Upper lobe of right lung (tissue), 1 donor: ENCODE measurements at regions not wholly inside any gene's neighbourhood (a gene's known extent, or its start where the extent isn't known, plus 50 kb on each side); places are given as distances from the start of the nearest gene placed in this dataset.

Experiments
- ATAC-seq: fragments of 200-7000 bp; cut with Tn5 transposase; one replicate; pipeline ENCODE4 v1.9.1; 2020; ENCODE audit warnings: mild to moderate bottlenecking, moderate library complexity
- DNase-seq: peaks from one replicate; pipeline ENCODE4 v3.0.0-alpha.2; 2020
- H3K27ac ChIP-seq: fragments of 200-600 bp; one replicate; pipeline ENCODE4 v1.8.0; 2022
- H3K27me3 ChIP-seq: fragments of 200-600 bp; one replicate; pipeline ENCODE4 v1.8.0; 2022; ENCODE audit warnings: mild to moderate bottlenecking
- H3K36me3 ChIP-seq: fragments of 200-600 bp; one replicate; pipeline ENCODE4 v1.8.0; 2022
- H3K4me1 ChIP-seq: fragments of 200-600 bp; one replicate; pipeline ENCODE4 v1.8.0; 2022
- H3K4me3 ChIP-seq: fragments of 200-600 bp; one replicate; pipeline ENCODE4 v1.8.0; 2022; ENCODE audit warnings: mild to moderate bottlenecking
- H3K9me3 ChIP-seq: fragments of 200-600 bp; one replicate; pipeline ENCODE4 v1.8.0; 2022
- CTCF ChIP-seq: fragments of 200-600 bp; IDR thresholded peaks from one replicate; pipeline ENCODE4 v1.8.0; 2022; ENCODE audit warnings: antibody characterized with exemption
- intact Hi-C: fragments of 100-400 bp; cut with DNase I; formaldehyde crosslinking; loops from one replicate; pipeline ENCODE4 v1.11.0; 2022
- donor health status: DM: no; HTN: yes; CAD: no; lungs with severe emphysema.

- no peak for TF ChIP-seq CTCF
- Histone ChIP-seq H3K27me3 (no peaks in the 10 kb centered on the region), H3K4me1 (no peaks in the 10 kb centered on the region), H3K27ac (no peak overlapping the region), H3K36me3 (no peaks in the 10 kb centered on the region), H3K4me3 (no peak overlapping the region), H3K9me3 (no peaks in the 10 kb centered on the region)
- DNase-seq (no peak), ATAC-seq (no peak)
- intact Hi-C loops, result no loop called here
Measured at GRCh38 chr2:224185023-224185601, 146.0 kb upstream of the SERPINE2 start.

DNA sequence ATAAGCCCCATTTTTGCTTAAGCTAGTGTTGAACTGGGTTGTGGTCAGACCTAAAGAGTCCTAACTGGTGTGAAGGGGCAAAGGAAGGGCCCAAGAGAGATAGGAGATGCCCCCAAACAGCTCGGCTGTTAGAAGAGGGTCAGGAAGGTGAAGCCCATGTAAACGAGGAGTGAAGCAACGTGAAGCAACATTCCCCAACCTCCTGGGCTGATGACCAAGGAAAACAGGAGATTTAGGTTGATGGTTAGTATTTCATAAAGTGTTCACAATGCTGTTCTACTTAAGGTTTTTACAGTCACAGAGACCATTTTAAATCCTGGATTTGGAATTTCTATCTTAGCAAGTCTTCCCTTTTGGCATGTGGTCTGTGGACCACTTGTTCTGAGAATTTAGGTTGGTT lies 144.0 kb upstream of the SERPINE2 start:
- ATAC-seq, result no peak
- TF ChIP-seq CTCF, result no peak
- intact Hi-C loops, result no loop called here
- Histone ChIP-seq H3K9me3 (no peaks in the 10 kb centered on the region), H3K27ac (no peak overlapping the region), H3K4me3 (no peak overlapping the region), H3K4me1 (no peaks in the 10 kb centered on the region), H3K36me3 (no peaks in the 10 kb centered on the region), H3K27me3 (no peaks in the 10 kb centered on the region)
- no peak for DNase-seq

GRCh38 chr2:224182498-224182897 lies 143.4 kb upstream of the SERPINE2 start:
- Histone ChIP-seq H3K9me3 (no peaks in the 10 kb centered on the region), H3K4me3 (no peak overlapping the region), H3K4me1 (no peaks in the 10 kb centered on the region), H3K27me3 (no peaks in the 10 kb centered on the region), H3K27ac (no peak overlapping the region), H3K36me3 (no peaks in the 10 kb centered on the region)
- no peak for ATAC-seq
- intact Hi-C loops, result no loop called here
- DNase-seq, result no peak
- TF ChIP-seq CTCF, result no peak

DNA sequence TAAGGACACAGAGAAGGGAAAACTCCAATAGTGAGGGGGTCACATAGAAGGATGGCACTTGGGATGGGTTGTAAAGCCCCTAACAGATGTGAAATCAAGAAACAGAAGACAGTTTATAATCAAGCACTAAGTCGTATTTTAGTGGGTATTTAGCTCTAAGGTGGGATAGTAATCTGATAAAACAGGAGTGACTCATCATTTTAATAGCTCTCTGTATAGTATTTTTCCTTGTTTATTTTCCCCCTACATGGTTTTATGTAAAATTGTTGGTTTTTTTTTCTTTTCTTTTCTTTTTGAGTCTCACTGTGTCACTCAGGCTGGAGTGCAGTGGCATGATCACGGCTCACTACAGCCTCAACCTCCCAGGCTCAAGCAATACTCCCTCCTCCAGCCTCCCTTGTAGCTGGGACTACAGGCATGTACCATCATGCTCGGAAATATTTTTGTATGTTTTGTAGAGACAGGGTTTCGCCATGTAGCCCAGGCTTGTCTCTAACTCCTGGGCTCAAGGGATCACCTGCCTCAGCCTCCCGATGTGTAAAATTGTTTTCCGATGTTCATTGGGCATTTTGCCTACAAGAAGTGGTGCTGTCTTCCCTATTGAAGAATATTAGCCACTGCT lies 142.6 kb upstream of the SERPINE2 start:
- Histone ChIP-seq H3K4me1 (no peaks in the 10 kb centered on the region), H3K27me3 (no peaks in the 10 kb centered on the region), H3K36me3 (no peaks in the 10 kb centered on the region), H3K27ac (no peak overlapping the region), H3K9me3 (no peaks in the 10 kb centered on the region), H3K4me3 (no peak overlapping the region)
- no peak for TF ChIP-seq CTCF
- DNase-seq (no peak), ATAC-seq (no peak)
- intact Hi-C loops, result no loop called here

- Histone ChIP-seq H3K4me3 (no peak overlapping the region), H3K27me3 (no peaks in the 10 kb centered on the region), H3K4me1 (no peaks in the 10 kb centered on the region), H3K36me3 (no peaks in the 10 kb centered on the region), H3K9me3 (no peaks in the 10 kb centered on the region), H3K27ac (no peak overlapping the region)
- no peak for DNase-seq
- ATAC-seq, result no peak
- intact Hi-C loops, result no loop called here
- TF ChIP-seq CTCF, result no peak
Measured at GRCh38 chr2:224180810-224181209, 141.7 kb upstream of the SERPINE2 start.

- TF ChIP-seq CTCF, result no peak
- no peaks in the 10 kb centered on the region for H3K9me3 ChIP-seq
- no peaks in the 10 kb centered on the region for H3K4me1 ChIP-seq
- no peak overlapping the region for H3K27ac ChIP-seq
- intact Hi-C loops, result no loop called here
- H3K36me3 ChIP-seq, result no peaks in the 10 kb centered on the region
- H3K4me3 ChIP-seq, result no peak overlapping the region
- DNase-seq (no peak), ATAC-seq (no peak)
- no peaks in the 10 kb centered on the region for H3K27me3 ChIP-seq
Measured at GRCh38 chr2:224178056-224178455, 139.0 kb upstream of the SERPINE2 start.
